Fibroblast of upper back skin (primary cell): ENCODE measurements at regions not wholly inside any gene's neighbourhood (a gene's known extent, or its start where the extent isn't known, plus 50 kb on each side); places are given as distances from the start of the nearest gene placed in this dataset.
A peak's percentile ranks its signal among the peaks of the same experiment; 100 is the strongest.

Experiments used
- DNase-seq: peaks from one replicate; pipeline ENCODE4 v3.0.0-alpha.2; 2013

GRCh38 chr9:26026423-26027100 lies 348.3 kb upstream of the TUSC1 start:
- no peak for DNase-seq

- peak; percentile 16 for DNase-seq
These were observed 335.0 kb upstream of the TUSC1 start for GRCh38 chr9:26013199-26013598.

GRCh38 chr9:26012797-26013196 lies 334.6 kb upstream of the TUSC1 start:
- peak; percentile 54 for DNase-seq

- no peak for DNase-seq
These were observed 316.4 kb upstream of the TUSC1 start for GRCh38 chr9:25994605-25995004.

GRCh38 chr9:25990376-25990775 lies 312.1 kb upstream of the TUSC1 start:
- no peak for DNase-seq

GRCh38 chr9:25975667-25976066 lies 297.4 kb upstream of the TUSC1 start:
- no peak for DNase-seq

- DNase-seq = peak; percentile 86
These were observed 286.0 kb upstream of the TUSC1 start for GRCh38 chr9:25964239-25964638.

- peak; percentile 73 for DNase-seq
These were observed 281.9 kb upstream of the TUSC1 start for GRCh38 chr9:25960178-25960577.

GRCh38 chr9:25954209-25954608 lies 276.0 kb upstream of the TUSC1 start:
- no peak for DNase-seq

GRCh38 chr9:25948182-25948581 lies 269.9 kb upstream of the TUSC1 start:
- no peak for DNase-seq

- no peak for DNase-seq
These were observed 260.9 kb upstream of the TUSC1 start for GRCh38 chr9:25939126-25939525.

- peak; percentile 47 for DNase-seq
These were observed 257.8 kb upstream of the TUSC1 start for GRCh38 chr9:25936031-25936430.

- no peak for DNase-seq
These were observed 256.9 kb upstream of the TUSC1 start for GRCh38 chr9:25935188-25935587.

GRCh38 chr9:25918761-25919160 lies 240.5 kb upstream of the TUSC1 start:
- DNase-seq = peak; percentile 37

GRCh38 chr9:25917731-25918362 lies 239.6 kb upstream of the TUSC1 start:
- peak; percentile 74 for DNase-seq

- DNase-seq = no peak
These were observed 235.6 kb upstream of the TUSC1 start for GRCh38 chr9:25913806-25914205.

GRCh38 chr9:25904701-25905100 lies 226.5 kb upstream of the TUSC1 start:
- DNase-seq = no peak

- DNase-seq = no peak
These were observed 213.3 kb upstream of the TUSC1 start for GRCh38 chr9:25891527-25891926.

GRCh38 chr9:25889661-25890060 lies 211.4 kb upstream of the TUSC1 start:
- DNase-seq = peak; percentile 41

GRCh38 chr9:25876248-25876647 lies 198.0 kb upstream of the TUSC1 start:
- no peak for DNase-seq

- peak; percentile 11 for DNase-seq
These were observed 186.3 kb upstream of the TUSC1 start for GRCh38 chr9:25864509-25864908.

GRCh38 chr9:25861421-25861820 lies 183.2 kb upstream of the TUSC1 start:
- DNase-seq = peak; percentile 11

- peak; percentile 58 for DNase-seq
These were observed 178.9 kb upstream of the TUSC1 start for GRCh38 chr9:25857147-25857546.

GRCh38 chr9:25850803-25851202 lies 172.6 kb upstream of the TUSC1 start:
- DNase-seq = no peak

GRCh38 chr9:25845867-25846266 lies 167.6 kb upstream of the TUSC1 start:
- DNase-seq = no peak
